ENCODE measurements at regions not wholly inside any gene's neighbourhood (a gene's known extent, or its start where the extent isn't known, plus 50 kb on each side); places are given as distances from the start of the nearest gene placed in this dataset.
"Not testable (repeated sequence)": the region's sequence is repeated elsewhere in the genome, so short reads cannot be mapped to it uniquely, and the experiment has no call there.

- Histone ChIP-seq H3K9me2 (replicated peaks; ENCODE audit: control insufficient read depth, low read length) (no peaks in the 10 kb centered on the region), H3K4me2 (ENCODE audit: low read length) (0 out of 2 replicates have a peak overlapping the region, but pooled peaks have one; percentile 2), H3K79me2 (ENCODE audit: control insufficient read depth, low read length) (no peaks in the 10 kb centered on the region), H3K36me3 (ENCODE audit: control insufficient read depth, low read length) (peaks cover 3% of the 10 kb centered on the region; the same call in 1 of the 2 replicates), H3K27ac (ENCODE audit: low read depth, low read length) (no peak overlapping the region), H3F3A (ENCODE audit: control insufficient read depth, insufficient read depth) (no peaks in the 10 kb centered on the region), H3K27me3 (ENCODE audit: control insufficient read depth, low read length) (no peaks in the 10 kb centered on the region), H3K9me3 (ENCODE audit: control insufficient read depth, insufficient read depth, low read length) (peaks cover 7% of the 10 kb centered on the region; the same call in 1 of the 2 replicates), H3K4me1 (ENCODE audit: control insufficient read depth, low read length) (peaks cover 16% of the 10 kb centered on the region), H4K20me1 (ENCODE audit: control insufficient read depth, insufficient read depth, low read depth, low read length) (no peaks in the 10 kb centered on the region), H3K4me3 (ENCODE audit: low read length) (no peak overlapping the region)
- no peak for TF ChIP-seq EZH2phosphoT487 (IDR thresholded peaks at IDR 0.05; ENCODE audit: borderline replicate concordance, low read length)
- TF ChIP-seq CTCF (IDR thresholded peaks at IDR 0.05; ENCODE audit: low read depth, low read length, poor library complexity, severe bottlenecking), result no peak
Measured at GRCh38 chr3:187889601-187890404, 144.5 kb upstream of the BCL6 start.

GRCh38 chr3:187890405-187890752 lies 145.1 kb upstream of the BCL6 start:
- not testable (repeated sequence) for H3K4me3 ChIP-seq (ENCODE audit: low read length); H3K36me3 ChIP-seq (ENCODE audit: control insufficient read depth, low read length); H3F3A ChIP-seq (ENCODE audit: control insufficient read depth, insufficient read depth); H3K79me2 ChIP-seq (ENCODE audit: control insufficient read depth, low read length); H4K20me1 ChIP-seq (ENCODE audit: control insufficient read depth, insufficient read depth, low read depth, low read length); H3K27me3 ChIP-seq (ENCODE audit: control insufficient read depth, low read length); H3K4me2 ChIP-seq (ENCODE audit: low read length); H3K9me3 ChIP-seq (ENCODE audit: control insufficient read depth, insufficient read depth, low read length); H3K27ac ChIP-seq (ENCODE audit: low read depth, low read length); H3K9me2 ChIP-seq (replicated peaks; ENCODE audit: control insufficient read depth, low read length)
- H3K4me1 ChIP-seq (ENCODE audit: control insufficient read depth, low read length), result peaks cover 11% of the 10 kb centered on the region

GRCh38 chr3:187896646-187897045 lies 151.4 kb upstream of the BCL6 start:
- Histone ChIP-seq H3K4me1 (ENCODE audit: control insufficient read depth, low read length) (peaks cover 57% of the 10 kb centered on the region), H4K20me1 (ENCODE audit: control insufficient read depth, insufficient read depth, low read depth, low read length) (no peaks in the 10 kb centered on the region), H3K79me2 (ENCODE audit: control insufficient read depth, low read length) (peaks cover 8% of the 10 kb centered on the region; the same call in 1 of the 2 replicates), H3K4me2 (ENCODE audit: low read length) (peak overlapping the region; percentile 45), H3K27me3 (ENCODE audit: control insufficient read depth, low read length) (no peaks in the 10 kb centered on the region), H3K9me3 (ENCODE audit: control insufficient read depth, insufficient read depth, low read length) (no peaks in the 10 kb centered on the region), H3K4me3 (ENCODE audit: low read length) (no peak overlapping the region), H3K9me2 (replicated peaks; ENCODE audit: control insufficient read depth, low read length) (no peaks in the 10 kb centered on the region), H3F3A (ENCODE audit: control insufficient read depth, insufficient read depth) (peaks cover 24% of the 10 kb centered on the region), H3K27ac (ENCODE audit: low read depth, low read length) (peak overlapping the region; percentile 99), H3K36me3 (ENCODE audit: control insufficient read depth, low read length) (peaks cover 10% of the 10 kb centered on the region)
- no peak for TF ChIP-seq EZH2phosphoT487 (IDR thresholded peaks at IDR 0.05; ENCODE audit: borderline replicate concordance, low read length)
- no peak for TF ChIP-seq CTCF (IDR thresholded peaks at IDR 0.05; ENCODE audit: low read depth, low read length, poor library complexity, severe bottlenecking)

GRCh38 chr3:187899246-187899645 lies 154.0 kb upstream of the BCL6 start:
- H3K36me3 ChIP-seq (ENCODE audit: control insufficient read depth, low read length), result peaks cover 18% of the 10 kb centered on the region
- peaks cover 32% of the 10 kb centered on the region for H3F3A ChIP-seq (ENCODE audit: control insufficient read depth, insufficient read depth)
- H3K4me3 ChIP-seq (ENCODE audit: low read length), result peak overlapping the region; percentile 59
- peaks cover 8% of the 10 kb centered on the region; the same call in 1 of the 2 replicates for H3K79me2 ChIP-seq (ENCODE audit: control insufficient read depth, low read length)
- no peak for TF ChIP-seq EZH2phosphoT487 (IDR thresholded peaks at IDR 0.05; ENCODE audit: borderline replicate concordance, low read length)
- no peaks in the 10 kb centered on the region for H3K9me3 ChIP-seq (ENCODE audit: control insufficient read depth, insufficient read depth, low read length)
- no peaks in the 10 kb centered on the region for H3K9me2 ChIP-seq (replicated peaks; ENCODE audit: control insufficient read depth, low read length)
- no peaks in the 10 kb centered on the region for H4K20me1 ChIP-seq (ENCODE audit: control insufficient read depth, insufficient read depth, low read depth, low read length)
- H3K4me2 ChIP-seq (ENCODE audit: low read length), result peak overlapping the region; percentile 95
- H3K27ac ChIP-seq (ENCODE audit: low read depth, low read length), result peak overlapping the region; percentile 99
- H3K27me3 ChIP-seq (ENCODE audit: control insufficient read depth, low read length), result no peaks in the 10 kb centered on the region
- H3K4me1 ChIP-seq (ENCODE audit: control insufficient read depth, low read length), result peaks cover 83% of the 10 kb centered on the region
